Neural cell (in vitro differentiated cells): ENCODE measurements at regions not wholly inside any gene's neighbourhood (a gene's known extent, or its start where the extent isn't known, plus 50 kb on each side); places are given as distances from the start of the nearest gene placed in this dataset.

Experiments used
- H2AFZ ChIP-seq: fragments of 200-600, 300-800 bp; sonication (generic), shearing (Covaris generic); 2 replicates; pipeline ENCODE4 v1.6.0; 2014; ENCODE audit warnings: low read depth, mild to moderate bottlenecking, antibody characterized with exemption, low read length, moderate library complexity
- H3F3A ChIP-seq: fragments of 200-600 bp; shearing (Covaris generic); 2 replicates; pipeline ENCODE4 v1.6.1; 2016; ENCODE audit warnings: mild to moderate bottlenecking, moderate library complexity, mixed read lengths, antibody characterized with exemption, low read length; ENCODE audit not compliant: insufficient read depth, poor library complexity, severe bottlenecking
- H3K27ac ChIP-seq: fragments of 200-600, 300-800 bp; sonication (generic), shearing (Covaris generic); 2 replicates; pipeline ENCODE4 v1.5.1; 2014; ENCODE audit warnings: mild to moderate bottlenecking, low read length, moderate library complexity
- H3K27me3 ChIP-seq: fragments of 300-800, 200-600 bp; sonication (generic), shearing (Covaris generic); 2 replicates; pipeline ENCODE4 v1.6.0; 2014; ENCODE audit warnings: mild to moderate bottlenecking, low read depth, low read length, moderate library complexity; ENCODE audit not compliant: insufficient read depth
- H3K36me3 ChIP-seq: fragments of 300-800, 200-600 bp; sonication (generic), shearing (Covaris generic); 2 replicates; pipeline ENCODE4 v1.5.1; 2014; ENCODE audit warnings: mild to moderate bottlenecking, antibody characterized with exemption, low read length, moderate library complexity; ENCODE audit not compliant: insufficient read depth
- H3K4me2 ChIP-seq: fragments of 300-800, 200-600 bp; sonication (generic), shearing (Covaris generic); 2 replicates; pipeline ENCODE4 v1.6.0; 2014; ENCODE audit warnings: mild to moderate bottlenecking, low read length
- H3K4me3 ChIP-seq: fragments of 300-800, 200-600 bp; sonication (generic), shearing (Covaris generic); 2 replicates; pipeline ENCODE4 v1.5.1; 2014; ENCODE audit warnings: mild to moderate bottlenecking, low read length, moderate library complexity
- H3K79me2 ChIP-seq: fragments of 200-600 bp; shearing (Covaris generic); replicated peaks from 2 replicates; pipeline ENCODE4 v1.6.0; 2014; ENCODE audit warnings: mild to moderate bottlenecking, low read length, moderate library complexity; ENCODE audit not compliant: insufficient read depth
- H3K9ac ChIP-seq: fragments of 300-800, 200-600 bp; sonication (generic), shearing (Covaris generic); 2 replicates; pipeline ENCODE4 v1.6.1; 2016; ENCODE audit warnings: mild to moderate bottlenecking, low read length, mixed read lengths
- H3K9me2 ChIP-seq: fragments of 200-600 bp; shearing (Covaris generic); 2 replicates; pipeline ENCODE4 v1.6.1; 2016; ENCODE audit warnings: mild to moderate bottlenecking, low read length, mixed read lengths; ENCODE audit not compliant: insufficient read depth
- H3K9me3 ChIP-seq: fragments of 200-600, 300-800 bp; sonication (generic), shearing (Covaris generic); 2 replicates; pipeline ENCODE4 v1.6.1; 2016; ENCODE audit warnings: mild to moderate bottlenecking, mixed run types, low read length, moderate library complexity, mixed read lengths
- H4K20me1 ChIP-seq: fragments of 200-600 bp; shearing (Covaris generic); 2 replicates; pipeline ENCODE4 v1.6.1; 2016; ENCODE audit warnings: mild to moderate bottlenecking, mixed run types; ENCODE audit not compliant: insufficient read depth
- EP300 ChIP-seq: fragments of 450-650 bp; conservative IDR thresholded peaks from 2 replicates; pipeline ENCODE4 v1.6.1; 2014; ENCODE audit warnings: antibody characterized with exemption, mild to moderate bottlenecking, moderate library complexity; ENCODE audit not compliant: poor library complexity, severe bottlenecking
- EZH2 ChIP-seq: fragments of 200-600, 300-800 bp; shearing (Covaris generic), sonication (generic); IDR thresholded peaks from 2 replicates; pipeline ENCODE4 v1.6.1; 2014; ENCODE audit warnings: antibody characterized with exemption, low read length, borderline replicate concordance, mild to moderate bottlenecking; ENCODE audit not compliant: insufficient read depth, poor library complexity, severe bottlenecking
- MXI1 ChIP-seq: fragments of 450-650 bp; conservative IDR thresholded peaks from 2 replicates; pipeline ENCODE4 v1.6.1; 2014; ENCODE audit warnings: antibody characterized with exemption, mild to moderate bottlenecking; ENCODE audit not compliant: poor library complexity, severe bottlenecking
- POLR2AphosphoS5 ChIP-seq: IDR thresholded peaks from 2 replicates; pipeline ENCODE4 v1.6.1; 2012
- RAD21 ChIP-seq: fragments of 450-650 bp; conservative IDR thresholded peaks from 2 replicates; pipeline ENCODE4 v1.6.1; 2014; ENCODE audit warnings: antibody characterized with exemption, mild to moderate bottlenecking, moderate library complexity
- SMC3 ChIP-seq: fragments of 450-650 bp; conservative IDR thresholded peaks from 2 replicates; pipeline ENCODE4 v1.6.1; 2014; ENCODE audit warnings: antibody characterized with exemption, mild to moderate bottlenecking, moderate library complexity; ENCODE audit not compliant: poor library complexity
- TAF1 ChIP-seq: IDR thresholded peaks from 2 replicates; pipeline ENCODE4 v1.6.1; 2012; ENCODE audit warnings: low read depth
- TF ChIP-seq, protein P1 (sequence below): IDR thresholded peaks from 2 replicates; pipeline ENCODE4 v1.6.1; 2012; ENCODE audit warnings: borderline replicate concordance
- TF ChIP-seq, protein P2 (sequence below): fragments of 450-650 bp; IDR thresholded peaks from 2 replicates; pipeline ENCODE4 v1.5.1; 2014; ENCODE audit warnings: antibody characterized with exemption, mild to moderate bottlenecking, moderate library complexity; ENCODE audit not compliant: poor library complexity, severe bottlenecking

DNA sequence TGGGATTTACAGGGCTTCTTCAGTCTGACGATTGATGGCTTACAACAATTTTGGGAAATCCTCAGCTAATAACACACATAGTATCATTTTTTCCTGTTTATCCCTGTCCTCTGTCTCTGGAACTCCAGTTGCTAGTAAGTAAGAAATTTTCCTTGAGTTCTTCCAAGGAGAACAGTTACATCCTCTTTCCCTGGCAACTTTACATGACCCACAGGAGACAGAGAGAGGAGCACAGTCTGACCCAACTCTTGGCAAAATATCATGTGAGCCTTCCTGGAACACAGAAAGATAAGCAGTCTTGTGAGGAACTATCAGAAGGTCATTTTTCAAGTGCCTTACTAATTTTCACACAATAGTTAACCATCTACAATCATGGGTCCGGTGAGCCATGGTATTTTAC lies 578.7 kb upstream of the PABPC4L start:
- TF ChIP-seq EZH2 (no peak), EP300 (no peak), TAF1 (no peak), RAD21 (no peak), POLR2AphosphoS5 (no peak), MXI1 (no peak), SMC3 (no peak)
- TF ChIP-seq, protein P1, sequence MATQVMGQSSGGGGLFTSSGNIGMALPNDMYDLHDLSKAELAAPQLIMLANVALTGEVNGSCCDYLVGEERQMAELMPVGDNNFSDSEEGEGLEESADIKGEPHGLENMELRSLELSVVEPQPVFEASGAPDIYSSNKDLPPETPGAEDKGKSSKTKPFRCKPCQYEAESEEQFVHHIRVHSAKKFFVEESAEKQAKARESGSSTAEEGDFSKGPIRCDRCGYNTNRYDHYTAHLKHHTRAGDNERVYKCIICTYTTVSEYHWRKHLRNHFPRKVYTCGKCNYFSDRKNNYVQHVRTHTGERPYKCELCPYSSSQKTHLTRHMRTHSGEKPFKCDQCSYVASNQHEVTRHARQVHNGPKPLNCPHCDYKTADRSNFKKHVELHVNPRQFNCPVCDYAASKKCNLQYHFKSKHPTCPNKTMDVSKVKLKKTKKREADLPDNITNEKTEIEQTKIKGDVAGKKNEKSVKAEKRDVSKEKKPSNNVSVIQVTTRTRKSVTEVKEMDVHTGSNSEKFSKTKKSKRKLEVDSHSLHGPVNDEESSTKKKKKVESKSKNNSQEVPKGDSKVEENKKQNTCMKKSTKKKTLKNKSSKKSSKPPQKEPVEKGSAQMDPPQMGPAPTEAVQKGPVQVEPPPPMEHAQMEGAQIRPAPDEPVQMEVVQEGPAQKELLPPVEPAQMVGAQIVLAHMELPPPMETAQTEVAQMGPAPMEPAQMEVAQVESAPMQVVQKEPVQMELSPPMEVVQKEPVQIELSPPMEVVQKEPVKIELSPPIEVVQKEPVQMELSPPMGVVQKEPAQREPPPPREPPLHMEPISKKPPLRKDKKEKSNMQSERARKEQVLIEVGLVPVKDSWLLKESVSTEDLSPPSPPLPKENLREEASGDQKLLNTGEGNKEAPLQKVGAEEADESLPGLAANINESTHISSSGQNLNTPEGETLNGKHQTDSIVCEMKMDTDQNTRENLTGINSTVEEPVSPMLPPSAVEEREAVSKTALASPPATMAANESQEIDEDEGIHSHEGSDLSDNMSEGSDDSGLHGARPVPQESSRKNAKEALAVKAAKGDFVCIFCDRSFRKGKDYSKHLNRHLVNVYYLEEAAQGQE, result no peak
- TF ChIP-seq, protein P2, sequence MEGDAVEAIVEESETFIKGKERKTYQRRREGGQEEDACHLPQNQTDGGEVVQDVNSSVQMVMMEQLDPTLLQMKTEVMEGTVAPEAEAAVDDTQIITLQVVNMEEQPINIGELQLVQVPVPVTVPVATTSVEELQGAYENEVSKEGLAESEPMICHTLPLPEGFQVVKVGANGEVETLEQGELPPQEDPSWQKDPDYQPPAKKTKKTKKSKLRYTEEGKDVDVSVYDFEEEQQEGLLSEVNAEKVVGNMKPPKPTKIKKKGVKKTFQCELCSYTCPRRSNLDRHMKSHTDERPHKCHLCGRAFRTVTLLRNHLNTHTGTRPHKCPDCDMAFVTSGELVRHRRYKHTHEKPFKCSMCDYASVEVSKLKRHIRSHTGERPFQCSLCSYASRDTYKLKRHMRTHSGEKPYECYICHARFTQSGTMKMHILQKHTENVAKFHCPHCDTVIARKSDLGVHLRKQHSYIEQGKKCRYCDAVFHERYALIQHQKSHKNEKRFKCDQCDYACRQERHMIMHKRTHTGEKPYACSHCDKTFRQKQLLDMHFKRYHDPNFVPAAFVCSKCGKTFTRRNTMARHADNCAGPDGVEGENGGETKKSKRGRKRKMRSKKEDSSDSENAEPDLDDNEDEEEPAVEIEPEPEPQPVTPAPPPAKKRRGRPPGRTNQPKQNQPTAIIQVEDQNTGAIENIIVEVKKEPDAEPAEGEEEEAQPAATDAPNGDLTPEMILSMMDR, result no peak
- Histone ChIP-seq H3K27ac (no peak overlapping the region), H2AFZ (no peak overlapping the region), H4K20me1 (no peaks in the 10 kb centered on the region), H3K4me3 (no peak overlapping the region), H3F3A (no peaks in the 10 kb centered on the region), H3K79me2 (no peaks in the 10 kb centered on the region), H3K9me3 (no peaks in the 10 kb centered on the region), H3K4me2 (no peak overlapping the region), H3K36me3 (no peaks in the 10 kb centered on the region), H3K27me3 (no peaks in the 10 kb centered on the region), H3K9me2 (no peaks in the 10 kb centered on the region), H3K9ac (no peak overlapping the region)

DNA sequence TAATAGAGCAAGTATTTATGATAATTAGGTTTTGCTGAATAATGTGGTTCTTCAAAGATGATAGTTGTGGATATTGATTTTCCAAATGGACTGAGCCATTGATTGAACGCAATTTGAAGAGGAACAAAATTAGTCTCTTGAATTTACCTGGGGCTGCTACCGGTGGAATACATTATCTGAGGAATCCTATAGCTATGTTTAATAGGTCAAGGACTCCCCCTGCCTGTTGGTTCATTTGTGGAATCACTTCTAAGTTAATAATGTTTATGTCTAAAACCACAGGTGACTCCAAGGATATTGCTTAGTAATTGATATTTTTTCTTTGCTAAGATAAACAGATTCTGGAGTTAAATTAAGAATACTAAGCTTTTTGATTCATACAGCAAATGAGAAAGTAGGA lies 576.0 kb upstream of the PABPC4L start:
- H3K27me3 ChIP-seq, result no peaks in the 10 kb centered on the region
- H3K9me3 ChIP-seq, result no peaks in the 10 kb centered on the region
- H3K4me2 ChIP-seq, result no peak overlapping the region
- H3K9ac ChIP-seq, result no peak overlapping the region
- H3F3A ChIP-seq, result no peaks in the 10 kb centered on the region
- H3K27ac ChIP-seq, result no peak overlapping the region
- H3K4me3 ChIP-seq, result no peak overlapping the region
- no peaks in the 10 kb centered on the region for H4K20me1 ChIP-seq
- H3K79me2 ChIP-seq, result no peaks in the 10 kb centered on the region
- H3K9me2 ChIP-seq, result no peaks in the 10 kb centered on the region
- no peaks in the 10 kb centered on the region for H3K36me3 ChIP-seq
- no peak overlapping the region for H2AFZ ChIP-seq
- TF ChIP-seq RAD21 (peak; percentile 63), SMC3 (peak; percentile 67), POLR2AphosphoS5 (no peak)
- TF ChIP-seq, protein P1, result no peak
- TF ChIP-seq, protein P2, result peak; percentile 52
